Upper lobe of left lung (tissue), 6 donors: ENCODE measurements at regions not wholly inside any gene's neighbourhood (a gene's known extent, or its start where the extent isn't known, plus 50 kb on each side); places are given as distances from the start of the nearest gene placed in this dataset.

ENCODE experiments used
- ATAC-seq, 2 donors: fragments of 200-7000 bp; cut with Tn5 transposase; one replicate each; pipeline ENCODE4 v1.9.1; 2022; ENCODE audit warnings: mild to moderate bottlenecking in 2 of 2, moderate library complexity in 2 of 2; ENCODE audit not compliant: low FRiP score in 2 of 2
- DNase-seq, 2 donors: peaks; one replicate each; pipeline ENCODE4 v3.0.0-alpha.2; 2019 to 2020
- H3K27ac ChIP-seq, 4 donors: fragments of 200-600 bp; sonication (generic); one replicate each; pipeline ENCODE4 v1.5.1; 2016 to 2019
- H3K27me3 ChIP-seq, 4 donors: fragments of 200-600 bp; sonication (generic); one replicate each; pipeline ENCODE4 v1.5.1; 2017 to 2019
- H3K36me3 ChIP-seq, 4 donors: fragments of 200-600 bp; sonication (generic); one replicate each; pipeline ENCODE4 v1.5.1; 2016 to 2019
- H3K4me1 ChIP-seq, 4 donors: fragments of 200-600 bp; sonication (generic); one replicate each; pipeline ENCODE4 v1.5.1; 2018 to 2019
- H3K4me3 ChIP-seq, 4 donors: fragments of 200-600 bp; sonication (generic); one replicate each; pipeline ENCODE4 v1.5.1; 2017 to 2019; ENCODE audit warnings: mild to moderate bottlenecking in 2 of 4, moderate library complexity in 1 of 4
- H3K9me3 ChIP-seq, 4 donors: fragments of 200-600 bp; sonication (generic); one replicate each; pipeline ENCODE4 v1.5.1; 2018 to 2019
- CTCF ChIP-seq, 6 experiments: fragments of 450-650 bp in 4 of 6; fragments of 200-600 bp in 2 of 6; sonication (generic) in 2 of 6; IDR thresholded peaks; one replicate each; pipeline ENCODE4 v1.5.1; 2016 to 2019; ENCODE audit warnings: antibody characterized with exemption in 6 of 6
- EP300 ChIP-seq, 4 donors: sonication (generic); formaldehyde crosslinking; IDR thresholded peaks; one replicate each; pipeline ENCODE4 v1.5.1; 2017; ENCODE audit warnings: antibody characterized with exemption in 4 of 4, control low read depth in 2 of 4
- POLR2A ChIP-seq, 4 donors: fragments of 450-650 bp; IDR thresholded peaks; one replicate each; pipeline ENCODE4 v1.5.1; 2016 to 2017; ENCODE audit warnings: antibody characterized with exemption in 4 of 4, mild to moderate bottlenecking in 2 of 4
- POLR2AphosphoS5 ChIP-seq, 2 donors: sonication (generic); formaldehyde crosslinking; IDR thresholded peaks; one replicate each; pipeline ENCODE4 v1.5.1; 2017; ENCODE audit warnings: antibody characterized with exemption in 2 of 2
- WGBS, 2 donors: methylation state at CpG; one replicate each; pipeline ENCODE4 v1.1.5; 2017 to 2018; 5-methylcytosine and 5-hydroxymethylcytosine counted together
- donor health status: DM: no; HTN: no; CAD: no; lungs with moderate emphysema.
- donor health status: DM: no; HTN: yes; CAD: no; lungs with severe emphysema.

- Histone ChIP-seq H3K36me3 (no peaks in the 10 kb centered on the region), H3K27ac (no peak overlapping the region), H3K9me3 (no peaks in the 10 kb centered on the region), H3K27me3 (no peaks in the 10 kb centered on the region), H3K4me1 (no peaks in the 10 kb centered on the region), H3K4me3 (no peak overlapping the region)
- DNase-seq (no peak), ATAC-seq (no peak)
- TF ChIP-seq POLR2A (IDR thresholded peaks at IDR 0.05) (no peak), POLR2AphosphoS5 (IDR thresholded peaks at IDR 0.05) (no peak), EP300 (IDR thresholded peaks at IDR 0.05) (no peak), CTCF (IDR thresholded peaks at IDR 0.05) (no peak)
- WGBS, 2 donors, result 89 to 91% methylated on average over 4 of the region's 4 CpGs
Observed at GRCh38 chr6:119985952-119986736, 636.6 kb upstream of the MAN1A1 start.

GRCh38 chr6:119980802-119981201 lies 631.2 kb upstream of the MAN1A1 start:
- Histone ChIP-seq H3K4me1 (no peaks in the 10 kb centered on the region), H3K9me3 (no peaks in the 10 kb centered on the region), H3K36me3 (no peaks in the 10 kb centered on the region), H3K27ac (no peak overlapping the region), H3K4me3 (no peak overlapping the region), H3K27me3 (no peaks in the 10 kb centered on the region)
- ATAC-seq (no peak), DNase-seq (no peak)
- WGBS, 2 donors, result 88 to 97% methylated on average over 1 of the region's 1 CpG
- no peak for TF ChIP-seq POLR2AphosphoS5 (IDR thresholded peaks at IDR 0.05)
- no peak for TF ChIP-seq EP300 (IDR thresholded peaks at IDR 0.05)
- no peak for TF ChIP-seq POLR2A (IDR thresholded peaks at IDR 0.05)
- no peak for TF ChIP-seq CTCF (IDR thresholded peaks at IDR 0.05)

GRCh38 chr6:119979862-119980261 lies 630.3 kb upstream of the MAN1A1 start:
- Histone ChIP-seq H3K36me3 (no peaks in the 10 kb centered on the region), H3K4me1 (no peaks in the 10 kb centered on the region), H3K9me3 (no peaks in the 10 kb centered on the region), H3K27me3 (no peaks in the 10 kb centered on the region), H3K27ac (no peak overlapping the region), H3K4me3 (no peak overlapping the region)
- no peak for TF ChIP-seq CTCF (IDR thresholded peaks at IDR 0.05)
- TF ChIP-seq POLR2A (IDR thresholded peaks at IDR 0.05), result no peak
- no peak for TF ChIP-seq POLR2AphosphoS5 (IDR thresholded peaks at IDR 0.05)
- TF ChIP-seq EP300 (IDR thresholded peaks at IDR 0.05), result no peak
- DNase-seq (no peak), ATAC-seq (no peak)
- WGBS, 2 donors, result 16 to 18% methylated on average over 1 of the region's 1 CpG

- H3K27ac ChIP-seq, result no peak overlapping the region
- no peak overlapping the region for H3K4me3 ChIP-seq
- TF ChIP-seq EP300 (IDR thresholded peaks at IDR 0.05) (no peak), CTCF (IDR thresholded peaks at IDR 0.05) (peak in 4 of 6 experiments; percentile 12 to 24 (median 23))
- DNase-seq (no peak), ATAC-seq (no peak)
- H3K36me3 ChIP-seq, result no peaks in the 10 kb centered on the region
- 83 to 93% methylated on average over 2 of the region's 2 CpGs for WGBS, 2 donors
- no peaks in the 10 kb centered on the region for H3K9me3 ChIP-seq
- H3K27me3 ChIP-seq, result no peaks in the 10 kb centered on the region
- H3K4me1 ChIP-seq, result no peaks in the 10 kb centered on the region
Observed at GRCh38 chr6:119978274-119978889, 628.8 kb upstream of the MAN1A1 start.
